PC-3 (cell line): ENCODE measurements at regions not wholly inside any gene's neighbourhood (a gene's known extent, or its start where the extent isn't known, plus 50 kb on each side); places are given as distances from the start of the nearest gene placed in this dataset.

Experiments
- CTCF ChIP-seq: fragments of 300-600 bp; sonication (generic); conservative IDR thresholded peaks from 2 replicates; pipeline ENCODE4 v1.5.1; 2017; ENCODE audit warnings: antibody characterized with exemption, low read depth, mild to moderate bottlenecking, low read length
- EZH2 ChIP-seq: fragments of 300-600 bp; sonication (generic); IDR thresholded peaks from one replicate; pipeline ENCODE4 v1.6.1; 2017; ENCODE audit warnings: antibody characterized with exemption, mild to moderate bottlenecking, low read length; ENCODE audit not compliant: unreplicated experiment

GRCh38 chr15:39376371-39376909 is 204.4 kb upstream of the THBS1 start:
- no peak for TF ChIP-seq CTCF
- no peak for TF ChIP-seq EZH2
